ENCODE measurements at regions not wholly inside any gene's neighbourhood (a gene's known extent, or its start where the extent isn't known, plus 50 kb on each side); places are given as distances from the start of the nearest gene placed in this dataset.

DNA sequence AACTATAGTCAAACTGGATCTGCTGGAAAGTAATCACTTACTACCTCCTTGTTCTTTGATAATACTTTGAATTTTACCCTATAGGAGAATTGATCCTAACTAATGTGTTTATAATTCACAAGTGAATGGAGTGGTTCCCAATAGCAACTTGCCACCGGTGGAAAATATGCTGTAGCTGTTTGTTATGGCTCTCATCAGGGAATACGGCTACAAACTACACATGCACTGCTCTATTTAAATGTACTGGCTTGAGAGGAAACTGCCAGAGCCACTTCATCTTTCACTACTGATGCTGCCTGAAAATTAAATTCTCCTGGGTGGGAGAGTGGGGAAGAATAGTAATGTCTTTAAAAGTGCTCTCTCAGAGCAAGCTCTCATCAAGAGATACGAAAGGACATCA, 448.5 kb upstream of the GRAMD2B start:
- POLR2A ChIA-PET, result no interaction called here
- no peak for DNase-seq (ENCODE audit: low read depth in 1 of 2, low spot score in 1 of 2)

DNA sequence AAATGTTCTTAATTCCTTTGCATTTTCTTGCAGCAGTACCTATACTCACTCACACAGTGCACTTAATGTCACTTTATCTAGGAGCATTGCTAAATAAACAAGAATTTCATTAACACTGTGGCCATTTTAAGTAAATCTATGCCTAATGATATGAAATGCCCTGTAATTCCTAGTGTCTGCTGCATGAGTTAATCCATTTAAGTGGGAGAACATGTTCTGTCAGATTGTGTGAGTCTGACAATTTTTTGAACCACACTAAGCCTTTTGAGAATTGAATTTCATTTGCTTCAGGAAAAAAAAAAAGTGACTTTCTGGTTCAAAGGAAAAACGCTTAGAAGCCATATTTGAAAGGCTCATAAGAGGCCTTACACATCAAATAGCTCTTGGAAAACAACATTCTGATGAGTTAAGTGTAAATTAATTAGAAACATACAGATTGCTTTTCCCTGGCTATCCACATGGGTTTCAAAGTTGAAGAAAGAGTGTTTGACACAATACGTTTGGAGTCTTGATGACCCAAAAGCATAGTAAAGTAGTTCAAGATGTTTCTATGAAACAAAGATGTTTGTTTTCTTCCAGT, 446.7 kb upstream of the GRAMD2B start:
- ChIA-PET CTCF (interaction anchor here (0.6 kb wide), 1 partner anchor 581 kb away, joined by 3 read pairs; no protein-coding TSS in a partner anchor), POLR2A (no interaction called here)
- Histone ChIP-seq H3K4me1 (no peaks in the 10 kb centered on the region), H3K4me3 (no peak overlapping the region), H3K9me3 (no peaks in the 10 kb centered on the region), H3K4me2 (no peak overlapping the region), H3K27ac (no peak overlapping the region)
- ATAC-seq (no peak), FAIRE-seq (no peak), DNase-seq (ENCODE audit: low read depth in 1 of 2, low spot score in 1 of 2) (no peak)
- WGBS (ENCODE audit: missing lambda C conversion rate), result 15% methylated on average over 2 of the region's 2 CpGs
- TF ChIP-seq JUNB (IDR thresholded peaks at IDR 0.05) (no peak), EHF (CRISPR knock-in tag; IDR thresholded peaks at IDR 0.05) (no peak), BHLHE40 (IDR thresholded peaks at IDR 0.05; ENCODE audit: low read depth, low read length) (no peak), PHF8 (IDR thresholded peaks at IDR 0.05; ENCODE audit: borderline replicate concordance, low read depth) (no peak), FOSB (CRISPR knock-in tag; IDR thresholded peaks at IDR 0.05) (no peak), TP53 (CRISPR knock-in tag; IDR thresholded peaks at IDR 0.05) (no peak), HOXA7 (CRISPR knock-in tag; IDR thresholded peaks at IDR 0.05) (no peak)
- TF ChIP-seq, protein P1, sequence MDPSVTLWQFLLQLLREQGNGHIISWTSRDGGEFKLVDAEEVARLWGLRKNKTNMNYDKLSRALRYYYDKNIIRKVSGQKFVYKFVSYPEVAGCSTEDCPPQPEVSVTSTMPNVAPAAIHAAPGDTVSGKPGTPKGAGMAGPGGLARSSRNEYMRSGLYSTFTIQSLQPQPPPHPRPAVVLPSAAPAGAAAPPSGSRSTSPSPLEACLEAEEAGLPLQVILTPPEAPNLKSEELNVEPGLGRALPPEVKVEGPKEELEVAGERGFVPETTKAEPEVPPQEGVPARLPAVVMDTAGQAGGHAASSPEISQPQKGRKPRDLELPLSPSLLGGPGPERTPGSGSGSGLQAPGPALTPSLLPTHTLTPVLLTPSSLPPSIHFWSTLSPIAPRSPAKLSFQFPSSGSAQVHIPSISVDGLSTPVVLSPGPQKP (IDR thresholded peaks at IDR 0.05; ENCODE audit: low read depth, low read length), result no peak
- TF ChIP-seq, protein P2, sequence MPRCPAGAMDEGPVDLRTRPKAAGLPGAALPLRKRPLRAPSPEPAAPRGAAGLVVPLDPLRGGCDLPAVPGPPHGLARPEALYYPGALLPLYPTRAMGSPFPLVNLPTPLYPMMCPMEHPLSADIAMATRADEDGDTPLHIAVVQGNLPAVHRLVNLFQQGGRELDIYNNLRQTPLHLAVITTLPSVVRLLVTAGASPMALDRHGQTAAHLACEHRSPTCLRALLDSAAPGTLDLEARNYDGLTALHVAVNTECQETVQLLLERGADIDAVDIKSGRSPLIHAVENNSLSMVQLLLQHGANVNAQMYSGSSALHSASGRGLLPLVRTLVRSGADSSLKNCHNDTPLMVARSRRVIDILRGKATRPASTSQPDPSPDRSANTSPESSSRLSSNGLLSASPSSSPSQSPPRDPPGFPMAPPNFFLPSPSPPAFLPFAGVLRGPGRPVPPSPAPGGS (IDR thresholded peaks at IDR 0.05), result no peak
- TF ChIP-seq, protein P3, sequence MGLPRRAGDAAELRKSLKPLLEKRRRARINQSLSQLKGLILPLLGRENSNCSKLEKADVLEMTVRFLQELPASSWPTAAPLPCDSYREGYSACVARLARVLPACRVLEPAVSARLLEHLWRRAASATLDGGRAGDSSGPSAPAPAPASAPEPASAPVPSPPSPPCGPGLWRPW (IDR thresholded peaks at IDR 0.05), result no peak
- TF ChIP-seq, protein P4, sequence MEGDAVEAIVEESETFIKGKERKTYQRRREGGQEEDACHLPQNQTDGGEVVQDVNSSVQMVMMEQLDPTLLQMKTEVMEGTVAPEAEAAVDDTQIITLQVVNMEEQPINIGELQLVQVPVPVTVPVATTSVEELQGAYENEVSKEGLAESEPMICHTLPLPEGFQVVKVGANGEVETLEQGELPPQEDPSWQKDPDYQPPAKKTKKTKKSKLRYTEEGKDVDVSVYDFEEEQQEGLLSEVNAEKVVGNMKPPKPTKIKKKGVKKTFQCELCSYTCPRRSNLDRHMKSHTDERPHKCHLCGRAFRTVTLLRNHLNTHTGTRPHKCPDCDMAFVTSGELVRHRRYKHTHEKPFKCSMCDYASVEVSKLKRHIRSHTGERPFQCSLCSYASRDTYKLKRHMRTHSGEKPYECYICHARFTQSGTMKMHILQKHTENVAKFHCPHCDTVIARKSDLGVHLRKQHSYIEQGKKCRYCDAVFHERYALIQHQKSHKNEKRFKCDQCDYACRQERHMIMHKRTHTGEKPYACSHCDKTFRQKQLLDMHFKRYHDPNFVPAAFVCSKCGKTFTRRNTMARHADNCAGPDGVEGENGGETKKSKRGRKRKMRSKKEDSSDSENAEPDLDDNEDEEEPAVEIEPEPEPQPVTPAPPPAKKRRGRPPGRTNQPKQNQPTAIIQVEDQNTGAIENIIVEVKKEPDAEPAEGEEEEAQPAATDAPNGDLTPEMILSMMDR (IDR thresholded peaks at IDR 0.05), result no peak

More for the DNA sequence above, 448.5 kb upstream of the GRAMD2B start:
- WGBS (ENCODE audit: missing lambda C conversion rate), result 26% methylated on average over 3 of the region's 3 CpGs
- ATAC-seq, result no peak
- H3K9me3 ChIP-seq, result no peaks in the 10 kb centered on the region
- TF ChIP-seq KDM1A (IDR thresholded peaks at IDR 0.05; ENCODE audit: low read depth), result no peak
- TF ChIP-seq CBX8 (IDR thresholded peaks at IDR 0.05), result no peak
- no peak for TF ChIP-seq EHF (CRISPR knock-in tag; IDR thresholded peaks at IDR 0.05)
- H3K4me2 ChIP-seq, result no peak overlapping the region
- CTCF ChIA-PET, result no interaction called here
- H3K4me1 ChIP-seq, result no peaks in the 10 kb centered on the region
- no peak overlapping the region for H3K27ac ChIP-seq
- no peak overlapping the region for H3K4me3 ChIP-seq
- FAIRE-seq, result no peak

DNA sequence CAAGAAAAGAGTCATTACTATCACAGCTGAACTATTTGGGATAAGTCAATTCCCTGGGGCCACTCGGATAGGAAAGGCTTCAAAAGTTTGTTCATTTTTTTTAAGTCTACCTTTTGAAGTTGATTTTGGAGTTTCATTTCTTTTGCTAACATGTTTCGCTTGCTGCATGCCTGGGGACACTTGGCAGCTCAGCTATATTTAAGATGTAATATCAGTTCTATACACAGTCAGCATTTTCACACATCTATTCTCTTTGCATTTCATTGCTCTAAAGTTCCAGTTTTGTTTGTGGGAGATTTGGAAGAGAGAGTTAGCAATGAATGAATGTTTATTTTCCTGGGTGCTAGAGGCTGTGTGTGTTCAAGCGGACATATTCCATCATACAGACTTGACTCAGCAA, 445.2 kb upstream of the GRAMD2B start:
- no peak for ATAC-seq
- Histone ChIP-seq H3K4me1 (no peaks in the 10 kb centered on the region), H3K27ac (no peak overlapping the region), H3K4me3 (no peak overlapping the region), H3K4me2 (no peak overlapping the region), H3K9me3 (no peaks in the 10 kb centered on the region)
- DNase-seq (ENCODE audit: low read depth in 1 of 2, low spot score in 1 of 2), result no peak
- FAIRE-seq, result no peak
- 17% methylated on average over 3 of the region's 3 CpGs for WGBS (ENCODE audit: missing lambda C conversion rate)
- ChIA-PET CTCF (interaction anchor here (1.0 kb wide), 1 partner anchor 35 kb away, joined by 3 read pairs; no protein-coding TSS in a partner anchor), POLR2A (no interaction called here)
- TF ChIP-seq, protein P5, sequence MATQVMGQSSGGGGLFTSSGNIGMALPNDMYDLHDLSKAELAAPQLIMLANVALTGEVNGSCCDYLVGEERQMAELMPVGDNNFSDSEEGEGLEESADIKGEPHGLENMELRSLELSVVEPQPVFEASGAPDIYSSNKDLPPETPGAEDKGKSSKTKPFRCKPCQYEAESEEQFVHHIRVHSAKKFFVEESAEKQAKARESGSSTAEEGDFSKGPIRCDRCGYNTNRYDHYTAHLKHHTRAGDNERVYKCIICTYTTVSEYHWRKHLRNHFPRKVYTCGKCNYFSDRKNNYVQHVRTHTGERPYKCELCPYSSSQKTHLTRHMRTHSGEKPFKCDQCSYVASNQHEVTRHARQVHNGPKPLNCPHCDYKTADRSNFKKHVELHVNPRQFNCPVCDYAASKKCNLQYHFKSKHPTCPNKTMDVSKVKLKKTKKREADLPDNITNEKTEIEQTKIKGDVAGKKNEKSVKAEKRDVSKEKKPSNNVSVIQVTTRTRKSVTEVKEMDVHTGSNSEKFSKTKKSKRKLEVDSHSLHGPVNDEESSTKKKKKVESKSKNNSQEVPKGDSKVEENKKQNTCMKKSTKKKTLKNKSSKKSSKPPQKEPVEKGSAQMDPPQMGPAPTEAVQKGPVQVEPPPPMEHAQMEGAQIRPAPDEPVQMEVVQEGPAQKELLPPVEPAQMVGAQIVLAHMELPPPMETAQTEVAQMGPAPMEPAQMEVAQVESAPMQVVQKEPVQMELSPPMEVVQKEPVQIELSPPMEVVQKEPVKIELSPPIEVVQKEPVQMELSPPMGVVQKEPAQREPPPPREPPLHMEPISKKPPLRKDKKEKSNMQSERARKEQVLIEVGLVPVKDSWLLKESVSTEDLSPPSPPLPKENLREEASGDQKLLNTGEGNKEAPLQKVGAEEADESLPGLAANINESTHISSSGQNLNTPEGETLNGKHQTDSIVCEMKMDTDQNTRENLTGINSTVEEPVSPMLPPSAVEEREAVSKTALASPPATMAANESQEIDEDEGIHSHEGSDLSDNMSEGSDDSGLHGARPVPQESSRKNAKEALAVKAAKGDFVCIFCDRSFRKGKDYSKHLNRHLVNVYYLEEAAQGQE (IDR thresholded peaks at IDR 0.05), result no peak
- peak; percentile 29 for TF ChIP-seq MAFK (IDR thresholded peaks at IDR 0.05; ENCODE audit: partially characterized antibody)
